Muscle of back (tissue), 3 donors: ENCODE measurements at regions not wholly inside any gene's neighbourhood (a gene's known extent, or its start where the extent isn't known, plus 50 kb on each side); places are given as distances from the start of the nearest gene placed in this dataset.

Experiments
- DNase-seq, 3 donors: peaks; one replicate each; pipeline versions ENCODE4 v3.0.0 to v3.0.0-alpha.2; 2013

- no peak for DNase-seq
Measured at GRCh38 chr9:515665-516064, 301.0 kb downstream of the DOCK8 start.

- no peak for DNase-seq
Measured at GRCh38 chr9:517993-518392, 303.3 kb downstream of the DOCK8 start.

- DNase-seq: no peak
Measured at GRCh38 chr9:518540-518939, 303.9 kb downstream of the DOCK8 start.

- DNase-seq: no peak
Measured at GRCh38 chr9:519579-519978, 304.9 kb downstream of the DOCK8 start.

GRCh38 chr9:520302-520701, 305.6 kb downstream of the DOCK8 start:
- DNase-seq: no peak

GRCh38 chr9:522190-522589, 307.5 kb downstream of the DOCK8 start:
- no peak for DNase-seq

GRCh38 chr9:522658-523057, 308.0 kb downstream of the DOCK8 start:
- DNase-seq: no peak

GRCh38 chr9:523444-523843, 308.8 kb downstream of the DOCK8 start:
- DNase-seq: no peak

- no peak for DNase-seq
Measured at GRCh38 chr9:524008-524407, 309.3 kb downstream of the DOCK8 start.

GRCh38 chr9:526904-527591, 312.4 kb downstream of the DOCK8 start:
- no peak for DNase-seq

- DNase-seq: peak in 1 of 3 donors; percentile 53
Measured at GRCh38 chr9:529731-530130, 311.8 kb upstream of the DMRT1 start.

- no peak for DNase-seq
Measured at GRCh38 chr9:530681-531080, 310.8 kb upstream of the DMRT1 start.

- DNase-seq: no peak
Measured at GRCh38 chr9:532707-533106, 308.8 kb upstream of the DMRT1 start.

GRCh38 chr9:534886-535285, 306.6 kb upstream of the DMRT1 start:
- DNase-seq: peak in 2 of 3 donors; percentile 26 to 46

- DNase-seq: no peak
Measured at GRCh38 chr9:535356-535755, 306.1 kb upstream of the DMRT1 start.

GRCh38 chr9:536597-537511, 304.6 kb upstream of the DMRT1 start:
- peak in 1 of 3 donors; percentile 48 for DNase-seq

GRCh38 chr9:543478-543877, 298.0 kb upstream of the DMRT1 start:
- no peak for DNase-seq

- DNase-seq: peak in 1 of 3 donors; percentile 62
Measured at GRCh38 chr9:545480-545879, 296.0 kb upstream of the DMRT1 start.

- DNase-seq: peak in 1 of 3 donors; percentile 43
Measured at GRCh38 chr9:546235-546634, 295.3 kb upstream of the DMRT1 start.

GRCh38 chr9:546797-547223, 294.7 kb upstream of the DMRT1 start:
- DNase-seq: peak; percentile 44 to 83 (median 46)

GRCh38 chr9:547314-547713, 294.2 kb upstream of the DMRT1 start:
- DNase-seq: no peak

- DNase-seq: no peak
Measured at GRCh38 chr9:549455-549997, 292.0 kb upstream of the DMRT1 start.

- no peak for DNase-seq
Measured at GRCh38 chr9:550333-550732, 291.2 kb upstream of the DMRT1 start.
